Lower leg skin (tissue), 3 donors: ENCODE measurements at regions not wholly inside any gene's neighbourhood (a gene's known extent, or its start where the extent isn't known, plus 50 kb on each side); places are given as distances from the start of the nearest gene placed in this dataset.

ENCODE experiments used
- POLR2A ChIP-seq, 2 donors: fragments of 450-650 bp; IDR thresholded peaks; one replicate each; pipeline ENCODE4 v1.6.1; 2016 to 2017; ENCODE audit warnings: antibody characterized with exemption in 2 of 2, mild to moderate bottlenecking in 1 of 2, moderate library complexity in 1 of 2
- TF ChIP-seq, protein P1 (sequence below), 3 donors: fragments of 450-650 bp; IDR thresholded peaks; one replicate each; pipeline ENCODE4 v1.5.1; 2016; ENCODE audit warnings: antibody characterized with exemption in 3 of 3, mild to moderate bottlenecking in 3 of 3, moderate library complexity in 2 of 3

DNA sequence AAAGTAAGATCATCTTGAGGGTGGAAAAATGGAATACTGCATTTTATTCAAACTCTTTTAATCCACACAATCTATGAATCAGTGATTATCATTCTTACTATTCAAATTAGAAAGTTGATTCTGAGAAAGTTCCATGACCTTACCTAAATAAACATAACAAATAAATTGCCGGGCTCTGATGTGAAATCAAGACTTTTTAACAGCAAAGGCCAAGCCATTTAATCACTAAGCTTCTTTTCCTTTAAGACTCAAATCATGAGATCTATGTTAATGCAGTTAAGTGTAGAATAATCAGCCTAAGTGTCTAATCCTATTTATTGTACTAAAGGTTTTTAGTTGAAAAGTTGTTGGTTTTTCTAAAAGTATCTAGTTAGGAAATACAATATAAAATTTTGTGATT is 857.0 kb downstream of the SI start:
- TF ChIP-seq, protein P1, sequence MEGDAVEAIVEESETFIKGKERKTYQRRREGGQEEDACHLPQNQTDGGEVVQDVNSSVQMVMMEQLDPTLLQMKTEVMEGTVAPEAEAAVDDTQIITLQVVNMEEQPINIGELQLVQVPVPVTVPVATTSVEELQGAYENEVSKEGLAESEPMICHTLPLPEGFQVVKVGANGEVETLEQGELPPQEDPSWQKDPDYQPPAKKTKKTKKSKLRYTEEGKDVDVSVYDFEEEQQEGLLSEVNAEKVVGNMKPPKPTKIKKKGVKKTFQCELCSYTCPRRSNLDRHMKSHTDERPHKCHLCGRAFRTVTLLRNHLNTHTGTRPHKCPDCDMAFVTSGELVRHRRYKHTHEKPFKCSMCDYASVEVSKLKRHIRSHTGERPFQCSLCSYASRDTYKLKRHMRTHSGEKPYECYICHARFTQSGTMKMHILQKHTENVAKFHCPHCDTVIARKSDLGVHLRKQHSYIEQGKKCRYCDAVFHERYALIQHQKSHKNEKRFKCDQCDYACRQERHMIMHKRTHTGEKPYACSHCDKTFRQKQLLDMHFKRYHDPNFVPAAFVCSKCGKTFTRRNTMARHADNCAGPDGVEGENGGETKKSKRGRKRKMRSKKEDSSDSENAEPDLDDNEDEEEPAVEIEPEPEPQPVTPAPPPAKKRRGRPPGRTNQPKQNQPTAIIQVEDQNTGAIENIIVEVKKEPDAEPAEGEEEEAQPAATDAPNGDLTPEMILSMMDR (IDR thresholded peaks at IDR 0.05), result no peak
- no peak for TF ChIP-seq POLR2A (IDR thresholded peaks at IDR 0.05)
